HepG2 (cell line): ENCODE measurements at regions not wholly inside any gene's neighbourhood (a gene's known extent, or its start where the extent isn't known, plus 50 kb on each side); places are given as distances from the start of the nearest gene placed in this dataset.
A peak's percentile ranks its signal among the peaks of the same experiment; 100 is the strongest.

Source experiments
- ATAC-seq: fragments of 200-7000 bp; cut with Tn5 transposase; 3 replicates; pipeline ENCODE4 v1.9.1; 2020; ENCODE audit warnings: mild to moderate bottlenecking, moderate library complexity
- BruUV-seq: library from RNA; stranded (reverse); fragments of 400-500 nt; replicated peaks from 2 replicates; lab custom pipeline; 2021; lab: Mats Ljungman, UMichigan
- CTCF ChIA-PET: fragments of 300-600 bp; formaldehyde crosslinking; extraction: SDS; loops from one replicate; lab custom pipeline; 2021; ENCODE audit warnings: low total read pairs, inconsistent platforms, low intra/inter-chr PET ratio; lab: Yijun Ruan, JAX
- POLR2A ChIA-PET: fragments of 350-600 bp; sonication (Branson Sonifier 250); formaldehyde crosslinking; loops from one replicate; lab custom pipeline; 2020; ENCODE audit warnings: antibody characterized with exemption, inconsistent platforms; lab: Yijun Ruan, JAX
- DNase-seq: peaks from one replicate; pipeline ENCODE4 v3.0.0-alpha.2; 2015; ENCODE audit warnings: low spot score
- FAIRE-seq: peaks from 3 replicates; lab custom pipeline; 2011; peaks lifted over from hg19 to GRCh38; lab: Jason Lieb, UNC
- H2AFZ ChIP-seq: one replicate; pipeline ENCODE4 v1.6.1; 2011; ENCODE audit warnings: low read length, inconsistent platforms
- H3K27ac ChIP-seq: fragments of 300-600 bp; 3 replicates; pipeline ENCODE4 v1.8.0; 2011; ENCODE audit warnings: mixed run types, mild to moderate bottlenecking, mixed read lengths, low read length, inconsistent platforms; ENCODE audit not compliant: insufficient read depth; ENCODE audit errors: extremely low read length
- H3K27me3 ChIP-seq, 2 experiments: fragments of 200-600 bp in 1 of 2; 2 replicates in 1 of 2; 3 replicates in 1 of 2; pipeline versions ENCODE4 v1.6.0 to v1.8.0; 2011; ENCODE audit warnings: low read length in 2 of 2, mild to moderate bottlenecking in 2 of 2, moderate library complexity in 2 of 2, inconsistent platforms in 1 of 2; ENCODE audit not compliant: insufficient read depth in 2 of 2, control insufficient read depth in 1 of 2
- H3K36me3 ChIP-seq, 2 experiments: fragments of 200-600 bp in 1 of 2; replicated peaks in 1 of 2; 2 replicates in 1 of 2; 3 replicates in 1 of 2; pipeline versions ENCODE4 v1.5.1 to v1.8.0; 2011; ENCODE audit warnings: low read length in 2 of 2, inconsistent platforms in 1 of 2; ENCODE audit not compliant: insufficient read depth in 2 of 2, control insufficient read depth in 1 of 2
- H3K4me1 ChIP-seq: 2 replicates; pipeline ENCODE4 v1.5.1; 2012; ENCODE audit warnings: low read length, inconsistent platforms; ENCODE audit not compliant: insufficient read depth
- H3K4me2 ChIP-seq: 2 replicates; pipeline ENCODE4 v1.6.0; 2011; ENCODE audit warnings: low read depth, low read length, inconsistent platforms
- H3K4me3 ChIP-seq, 3 experiments: fragments of 200-600 bp in 1 of 3; sonication (generic), shearing (Covaris generic) in 1 of 3; replicated peaks in 1 of 3; 2 replicates each; pipeline ENCODE4 v1.5.1; 2011 to 2016; ENCODE audit warnings: low read length in 3 of 3, inconsistent platforms in 2 of 3, low read depth in 2 of 3, mild to moderate bottlenecking in 2 of 3, control low read depth in 1 of 3, mixed read lengths in 1 of 3; ENCODE audit not compliant: insufficient read depth in 1 of 3
- H3K79me2 ChIP-seq: one replicate; pipeline ENCODE4 v1.6.1; 2011; ENCODE audit warnings: low read length, inconsistent platforms; ENCODE audit not compliant: insufficient read depth
- H3K9ac ChIP-seq: 2 replicates; pipeline ENCODE4 v1.6.0; 2011; ENCODE audit warnings: mild to moderate bottlenecking, low read depth, low read length, inconsistent platforms; ENCODE audit not compliant: insufficient read depth
- H3K9me3 ChIP-seq: 2 replicates; pipeline ENCODE4 v1.5.1; 2012; ENCODE audit warnings: mild to moderate bottlenecking, low read length
- H4K20me1 ChIP-seq: 2 replicates; pipeline ENCODE4 v1.6.0; 2011; ENCODE audit warnings: inconsistent platforms, mild to moderate bottlenecking, low read length, moderate library complexity; ENCODE audit not compliant: insufficient read depth
- ARID5B ChIP-seq: IDR thresholded peaks from 2 replicates; pipeline ENCODE4 v1.4.0; 2020; ENCODE audit warnings: mild to moderate bottlenecking, missing genetic modification reagents
- BRCA1 ChIP-seq: sonication (generic); formaldehyde crosslinking; IDR thresholded peaks from 2 replicates; pipeline ENCODE4 v1.4.0; 2020; ENCODE audit warnings: missing genetic modification reagents
- CBX1 ChIP-seq: IDR thresholded peaks from one replicate; pipeline ENCODE4 v1.6.1; 2016; ENCODE audit warnings: antibody characterized with exemption, low read depth
- GABPA ChIP-seq, 2 experiments: IDR thresholded peaks; 2 replicates each; pipeline ENCODE4 v1.6.1; 2011 to 2016; ENCODE audit warnings: low read depth in 2 of 2, low read length in 1 of 2, missing biosample characterization in 1 of 2, missing genetic modification characterization in 1 of 2
- MBD4 ChIP-seq: IDR thresholded peaks from 2 replicates; pipeline ENCODE4 v1.6.1; 2012; ENCODE audit warnings: low read length, inconsistent platforms, borderline replicate concordance
- MYNN ChIP-seq: sonication (generic); formaldehyde crosslinking; IDR thresholded peaks from 2 replicates; pipeline ENCODE4 v1.4.0; 2020; ENCODE audit warnings: mild to moderate bottlenecking, low read depth, missing genetic modification reagents
- REST ChIP-seq, 2 experiments: IDR thresholded peaks; 2 replicates each; pipeline ENCODE4 v1.6.1; 2011 to 2012; ENCODE audit warnings: low read length in 2 of 2, borderline replicate concordance in 1 of 2, low read depth in 1 of 2, mild to moderate bottlenecking in 1 of 2, moderate library complexity in 1 of 2
- RFX1 ChIP-seq: fragments of 450-650 bp; IDR thresholded peaks from 2 replicates; pipeline ENCODE4 v1.6.1; 2017
- ZBTB42 ChIP-seq: sonication (generic); formaldehyde crosslinking; IDR thresholded peaks from 2 replicates; pipeline ENCODE4 v1.5.0; 2020; ENCODE audit warnings: mild to moderate bottlenecking, missing genetic modification reagents
- ZNF3 ChIP-seq: IDR thresholded peaks from 2 replicates; pipeline ENCODE4 v1.7.0; 2017; ENCODE audit warnings: inconsistent platforms
- WGBS: methylation state at CpG from one replicate; pipeline ENCODE4 v1.1.6; 2017; ENCODE audit warnings: low lambda C conversion rate; 5-methylcytosine and 5-hydroxymethylcytosine counted together
- in situ Hi-C: cut with HindIII; loops from 2 replicates; pipeline ENCODE4 v1.10.0; 2017; ENCODE audit warnings: low pct_unique_long_range_greater_than_20kb; ENCODE audit not compliant: extremely low pct_ligation_motif_present
- intact Hi-C: fragments of 100-400 bp; cut with micrococcal nuclease; formaldehyde crosslinking; loops from one replicate; pipeline ENCODE4 v1.10.0; 2022; ENCODE audit not compliant: unreplicated experiment

DNA sequence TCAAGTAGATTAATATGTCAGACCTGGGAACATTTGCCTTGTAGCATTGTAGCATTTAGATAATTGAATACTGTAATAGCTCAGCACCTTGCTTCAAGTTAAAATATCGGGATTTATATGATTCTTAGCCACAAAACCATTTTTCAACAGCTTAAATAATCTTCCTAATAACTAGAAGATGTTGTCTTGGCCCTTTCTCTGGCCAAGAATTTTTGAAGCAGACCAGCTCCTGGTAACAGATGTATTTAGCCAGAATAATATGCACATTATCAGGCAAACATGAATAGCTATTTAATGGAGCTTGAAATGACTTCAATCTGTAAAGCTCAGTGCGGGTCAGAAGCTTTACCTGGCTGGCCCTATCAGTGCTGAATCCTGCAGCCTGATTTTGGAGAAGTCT lies 913.1 kb downstream of the AACS start:
- CTCF ChIA-PET: no interaction called here
- Histone ChIP-seq H3K27me3 (no peaks in the 10 kb centered on the region), H2AFZ (no peak overlapping the region), H3K4me3 (no peak overlapping the region), H3K79me2 (no peaks in the 10 kb centered on the region), H3K4me1 (peaks cover 38% of the 10 kb centered on the region), H3K4me2 (no peak overlapping the region)
- ATAC-seq: no peak
- FAIRE-seq: no peak
- no peak for TF ChIP-seq REST (IDR thresholded peaks at IDR 0.05; ENCODE audit: borderline replicate concordance in 1 of 2, low read depth in 1 of 2, low read length in 2 of 2)
- TF ChIP-seq, all 625 proteins: peak for 0
- WGBS: 0% methylated on average over 2 of the region's 2 CpGs
- intact Hi-C loops: no loop called here
- Histone ChIP-seq H4K20me1 (no peaks in the 10 kb centered on the region), H3K9ac (no peak overlapping the region), H3K36me3 (no peaks in the 10 kb centered on the region), H3K9me3 (no peaks in the 10 kb centered on the region), H3K27ac (no peak overlapping the region)
- no peak for DNase-seq
- no TSS peak for BruUV-seq
- POLR2A ChIA-PET: no interaction called here
- in situ Hi-C loops: no loop called here

DNA sequence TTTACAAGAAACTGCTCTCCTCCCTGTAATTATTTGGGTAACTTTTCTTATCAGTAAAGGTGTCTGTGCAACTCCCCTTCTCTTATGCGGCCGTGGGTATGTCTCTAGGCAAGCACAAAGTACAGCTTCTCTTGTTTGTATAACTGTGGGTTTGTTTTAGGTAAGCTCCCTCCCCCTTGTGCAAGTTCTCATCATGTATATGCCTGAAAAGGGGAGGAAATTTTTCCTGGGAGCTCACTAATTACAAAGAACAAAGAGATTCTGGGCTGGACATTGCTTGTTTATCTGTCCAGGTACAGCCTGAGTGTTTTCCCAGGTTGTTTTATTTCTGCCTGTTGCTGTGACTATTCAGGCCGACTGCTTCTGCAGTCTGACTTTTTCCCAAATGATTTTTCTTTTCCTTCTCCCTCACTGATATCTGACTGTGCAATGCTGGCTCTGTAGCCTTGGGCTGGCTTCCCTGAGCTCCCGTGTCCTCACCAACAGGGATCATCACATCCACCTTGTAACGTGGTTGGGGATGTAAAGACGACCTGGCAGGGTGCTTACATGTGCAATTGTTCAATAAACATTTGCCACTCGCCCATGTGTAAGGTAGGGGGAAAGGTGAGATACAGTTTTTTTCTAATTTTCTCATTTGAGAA lies 916.5 kb downstream of the AACS start:
- H3K4me3 ChIP-seq: peak overlapping the region in 1 of 3 experiments; percentile 24; a peak in 1 of 6 replicates
- peak; percentile 85 for DNase-seq
- TF ChIP-seq BRCA1 (CRISPR knock-in tag) (no peak), GABPA (IDR thresholded peaks at IDR 0.05; ENCODE audit: low read depth, low read length) (no peak), GABPA (CRISPR knock-in tag; IDR thresholded peaks at IDR 0.05; ENCODE audit: low read depth) (no peak), ARID5B (CRISPR knock-in tag) (peak; percentile 61), ZBTB42 (no peak), ZNF3 (no peak), MBD4 (no peak), CBX1 (no peak), RFX1 (no peak), MYNN (CRISPR knock-in tag) (no peak)

More for the DNA sequence above, 916.5 kb downstream of the AACS start:
- in situ Hi-C loops (no loop called here), intact Hi-C loops (no loop called here)
- whole genome bisulfite sequencing: 2% methylated on average over 7 of the region's 7 CpGs
- POLR2A ChIA-PET: no interaction called here
- Histone ChIP-seq H3K4me2 (peak overlapping the region; percentile 88), H3K27me3 (no peaks in the 10 kb centered on the region), H3K9me3 (no peaks in the 10 kb centered on the region), H2AFZ (no peak overlapping the region), H3K9ac (no peak overlapping the region), H3K4me1 (peaks cover 39% of the 10 kb centered on the region), H3K79me2 (no peaks in the 10 kb centered on the region), H4K20me1 (no peaks in the 10 kb centered on the region), H3K36me3 (no peaks in the 10 kb centered on the region), H3K27ac (peak overlapping the region; percentile 63)
- BruUV-seq: no TSS peak
- CTCF ChIA-PET: no interaction called here
- ATAC-seq: peak; percentile 79
- no peak for FAIRE-seq
